ENCODE measurements at regions not wholly inside any gene's neighbourhood (a gene's known extent, or its start where the extent isn't known, plus 50 kb on each side); places are given as distances from the start of the nearest gene placed in this dataset.
"Not testable (repeated sequence)": the region's sequence is repeated elsewhere in the genome, so short reads cannot be mapped to it uniquely, and the experiment has no call there.

GRCh38 chr1:91148641-91149069, 126.8 kb upstream of the ZNF644 start:
- no peak for DNase-seq

GRCh38 chr1:91141858-91142257, 120.0 kb upstream of the ZNF644 start:
- DNase-seq: no peak

- no peak for DNase-seq
Measured at GRCh38 chr1:91138959-91139358, 117.1 kb upstream of the ZNF644 start.

GRCh38 chr1:91137173-91137852, 115.5 kb upstream of the ZNF644 start:
- no peak for DNase-seq

DNA sequence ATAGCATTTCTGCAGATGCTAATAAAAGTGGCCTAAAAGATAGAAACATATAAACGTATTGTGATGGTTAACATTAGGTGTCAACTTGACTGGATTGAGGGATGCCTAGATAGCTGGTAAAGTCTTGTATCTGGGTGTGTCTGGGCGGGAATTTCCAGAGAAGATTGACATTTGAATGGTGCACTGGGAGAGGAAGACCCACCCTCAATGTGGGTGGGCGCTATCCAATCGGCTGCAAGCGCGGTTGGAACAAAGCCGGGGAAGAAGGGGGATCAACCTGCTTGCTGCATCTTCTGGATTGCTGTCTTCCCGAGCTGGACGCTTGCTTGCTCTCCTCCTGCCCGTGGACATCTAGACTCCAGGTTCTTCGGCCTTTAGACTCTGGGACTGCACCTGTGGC, 114.0 kb upstream of the ZNF644 start:
- DNase-seq: no peak

- DNase-seq: no peak
Measured at GRCh38 chr1:91133248-91133647, 111.4 kb upstream of the ZNF644 start.

GRCh38 chr1:91130256-91130985, 108.6 kb upstream of the ZNF644 start:
- DNase-seq: no peak

DNA sequence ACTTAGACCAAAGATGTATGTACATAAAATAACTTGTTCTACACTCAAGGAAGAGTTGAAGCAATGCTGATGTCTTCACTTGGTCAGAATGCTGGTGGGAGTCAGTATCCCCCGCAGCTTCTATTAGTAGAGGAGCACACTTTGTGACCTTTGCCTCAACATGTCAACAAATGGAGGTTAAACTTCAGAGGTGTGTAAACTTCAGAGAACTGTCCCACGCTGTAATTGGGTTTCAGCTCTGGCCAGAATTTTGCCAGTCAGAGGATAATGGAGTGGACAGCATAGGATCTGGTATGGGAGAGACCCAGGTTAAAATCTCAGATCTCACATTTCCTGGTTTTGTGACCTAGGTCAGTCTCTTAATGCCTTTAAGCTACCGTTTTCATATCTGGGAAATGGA, 107.6 kb upstream of the ZNF644 start:
- DNase-seq: no peak

- no peak for DNase-seq
Measured at GRCh38 chr1:91129017-91129416, 107.2 kb upstream of the ZNF644 start.

DNA sequence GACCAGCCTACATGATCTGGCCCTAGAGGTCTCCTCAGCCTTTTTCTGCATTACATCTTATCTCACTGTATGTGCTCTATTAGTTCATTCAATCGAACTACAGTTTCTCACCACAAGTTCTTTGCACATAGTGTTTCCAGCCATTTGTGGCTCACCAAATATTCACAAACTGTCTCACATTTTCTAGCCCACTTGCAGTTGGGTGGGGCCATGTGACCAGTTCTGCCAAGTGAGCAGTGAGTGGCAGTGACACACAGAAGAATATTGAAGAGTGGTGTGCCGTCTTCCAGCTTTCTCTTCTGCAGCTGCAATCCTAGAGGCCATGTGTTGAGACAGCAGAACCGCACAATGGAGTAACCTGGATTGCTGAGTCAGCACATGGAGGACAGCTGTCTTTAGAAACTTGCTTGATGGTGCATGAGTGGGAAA, 103.2 kb upstream of the ZNF644 start:
- DNase-seq: no peak

DNA sequence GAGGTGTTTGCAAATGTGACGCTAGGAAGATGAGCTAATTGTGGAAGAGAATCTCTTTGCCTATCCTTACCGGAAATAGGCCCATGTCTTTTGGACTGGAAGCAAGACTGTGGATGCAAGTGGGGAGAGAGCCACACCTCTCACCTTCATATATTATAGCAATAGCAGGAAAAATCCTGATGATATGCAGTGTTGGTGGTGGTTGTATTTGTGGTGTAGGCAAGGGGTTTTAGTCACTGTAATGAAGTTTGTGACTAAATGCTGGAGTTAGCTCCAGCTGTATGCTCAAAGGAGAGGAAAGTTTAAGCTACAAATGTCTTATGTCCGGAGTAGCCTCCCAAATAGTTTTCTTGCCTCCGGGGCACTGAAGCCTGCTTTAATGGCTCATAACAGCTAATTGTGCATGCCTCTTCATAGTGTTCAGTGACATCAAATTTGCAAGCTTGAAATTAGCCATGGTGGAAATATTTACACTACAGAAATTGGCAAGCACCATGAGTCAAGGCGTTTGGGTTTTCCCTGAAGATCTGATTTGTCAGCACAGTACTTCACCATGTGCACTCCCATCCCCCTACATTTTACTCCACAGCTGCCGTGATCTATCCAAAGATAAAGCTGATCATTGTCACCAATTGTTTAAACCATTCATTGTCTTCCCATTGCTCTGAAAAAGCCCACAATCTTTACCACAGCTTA, 102.6 kb upstream of the ZNF644 start:
- DNase-seq: no peak

GRCh38 chr1:91123773-91124172, 101.9 kb upstream of the ZNF644 start:
- no peak for DNase-seq

DNA sequence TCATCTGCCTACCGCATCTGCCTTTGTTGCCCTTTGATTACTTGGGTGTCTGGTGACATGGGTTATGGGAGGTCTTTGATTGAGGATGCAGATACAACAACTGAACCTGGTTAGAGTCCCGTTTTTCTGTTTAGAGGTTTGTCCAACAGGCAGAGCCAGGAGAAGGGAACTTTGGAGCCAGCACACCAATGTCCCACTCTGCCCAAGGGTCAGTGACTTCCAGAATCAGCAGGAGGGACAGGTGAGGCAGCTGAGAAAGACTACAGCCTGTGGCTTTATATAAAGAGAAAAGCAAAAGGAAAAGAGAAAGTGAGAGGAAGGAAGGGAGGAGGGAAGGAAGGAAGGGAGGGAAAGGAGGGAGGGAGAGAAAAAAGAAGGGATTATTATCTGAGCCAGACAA, 101.5 kb upstream of the ZNF644 start:
- no peak for DNase-seq

DNA sequence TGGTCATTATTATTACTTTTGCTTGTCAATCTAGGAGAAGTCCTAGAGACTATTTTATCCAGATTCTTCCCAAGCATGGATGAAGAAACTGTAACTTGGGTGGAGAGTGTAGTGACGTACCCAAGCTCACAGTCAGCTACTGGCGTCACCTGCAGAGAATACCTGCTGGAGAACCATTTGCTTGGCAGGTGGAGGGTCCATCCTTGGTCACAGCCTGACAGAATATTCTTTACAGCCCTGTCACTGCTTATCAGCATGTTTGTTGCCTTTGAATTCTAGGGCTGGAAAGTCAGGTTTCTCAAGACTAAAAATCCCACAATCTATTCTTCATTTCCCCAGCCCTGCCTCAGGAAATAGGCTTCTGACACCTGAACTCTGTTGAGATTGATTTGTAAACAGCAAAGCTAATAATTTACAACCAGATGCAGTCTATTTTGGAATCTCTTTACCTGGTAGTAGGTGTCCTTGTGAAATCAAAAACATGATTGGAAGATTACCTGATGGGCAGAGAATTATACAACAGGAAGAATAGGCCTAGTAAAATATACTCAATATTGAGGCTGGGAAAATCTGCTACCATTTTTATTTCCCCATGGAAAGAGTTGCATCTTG, 100.4 kb upstream of the ZNF644 start:
- DNase-seq: no peak

- DNase-seq: no peak
Measured at GRCh38 chr1:91121366-91121765, 99.5 kb upstream of the ZNF644 start.

- DNase-seq: no peak
Measured at GRCh38 chr1:91120936-91121335, 99.1 kb upstream of the ZNF644 start.

- DNase-seq: no peak
Measured at GRCh38 chr1:91120421-91120820, 98.6 kb upstream of the ZNF644 start.

DNA sequence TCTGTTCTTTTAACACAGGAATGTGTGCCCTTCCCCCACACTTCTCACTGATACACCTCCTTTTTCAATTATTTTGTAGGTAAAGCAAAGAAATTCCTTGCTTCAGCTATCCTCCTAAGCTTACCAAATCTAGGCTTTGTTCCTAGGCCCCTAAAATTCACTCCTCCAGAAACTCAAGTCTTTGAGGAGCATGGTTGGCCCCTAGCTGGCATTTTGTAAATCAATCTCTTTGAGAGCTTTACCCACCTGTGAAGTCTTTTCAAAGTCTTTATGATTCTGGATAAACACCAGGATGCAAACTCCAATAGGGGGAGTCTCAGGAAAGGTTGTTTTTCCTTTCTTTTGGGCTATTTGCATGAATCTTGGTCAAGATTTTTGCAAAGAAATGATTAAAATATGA, 82.9 kb upstream of the ZNF644 start:
- DNase-seq: no peak

- DNase-seq: no peak
Measured at GRCh38 chr1:91101328-91101727, 79.5 kb upstream of the ZNF644 start.

DNA sequence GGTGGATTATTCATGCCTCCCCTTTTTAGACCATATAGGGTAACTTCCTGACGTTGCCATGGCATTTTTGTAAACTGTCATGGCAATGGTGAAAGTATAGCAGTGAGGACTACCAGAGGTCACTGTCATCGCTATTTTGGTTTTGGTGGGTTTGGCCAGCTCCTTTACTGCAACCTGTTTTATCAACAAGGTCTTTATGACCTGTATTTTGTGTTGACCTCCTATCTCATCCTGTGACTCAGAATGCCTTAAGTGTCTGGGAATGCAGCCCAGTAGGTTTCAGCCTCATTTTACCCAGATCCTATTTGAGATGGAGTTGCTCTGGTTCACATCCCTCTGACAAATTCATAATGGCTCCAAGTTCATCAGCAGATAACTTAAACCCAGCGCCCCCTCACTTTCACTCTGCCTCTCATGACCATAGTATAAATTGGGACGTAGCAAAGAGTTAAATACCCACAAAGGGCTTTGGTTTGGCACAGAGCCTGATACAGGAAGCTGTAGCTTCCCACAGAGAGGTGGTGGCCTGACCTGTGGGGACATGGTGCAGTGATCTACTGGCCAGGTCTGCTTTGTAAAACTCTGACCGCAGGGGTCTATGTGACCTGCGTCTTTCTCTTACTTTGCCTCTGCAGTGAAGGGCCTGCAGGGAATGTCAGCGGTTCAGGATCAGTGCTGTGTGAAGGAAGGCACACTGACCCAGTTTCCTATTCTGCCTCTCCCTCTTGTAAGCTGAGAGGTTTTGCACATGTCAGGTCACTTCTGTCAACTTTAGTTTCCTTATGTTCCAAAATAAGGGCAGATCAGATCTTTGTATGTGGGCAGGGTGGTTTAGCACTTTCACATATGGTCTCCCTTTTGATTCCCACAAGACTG, 78.1 kb upstream of the ZNF644 start:
- DNase-seq: no peak

- DNase-seq: no peak
Measured at GRCh38 chr1:91098299-91098906, 76.6 kb upstream of the ZNF644 start.

DNA sequence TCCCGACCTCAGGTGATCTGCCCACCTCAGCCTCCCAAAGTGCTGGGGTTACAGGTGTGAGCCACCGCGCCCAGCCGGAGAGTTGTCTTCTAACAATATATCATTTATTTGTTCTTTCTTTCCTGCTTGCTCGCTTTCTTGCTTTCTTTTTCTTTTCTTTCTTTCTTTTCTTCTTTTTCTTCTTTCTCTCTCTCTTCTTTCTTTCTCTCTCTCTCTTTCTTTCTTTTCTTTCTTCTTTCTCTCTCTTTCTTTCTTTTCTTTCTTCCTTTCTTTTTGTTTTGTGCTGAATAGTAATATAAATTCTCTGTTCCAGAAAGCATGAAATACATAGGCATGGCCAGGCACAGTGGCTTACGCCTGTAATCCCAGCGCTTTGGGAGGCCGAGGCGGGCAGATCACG, 73.5 kb upstream of the ZNF644 start:
- not testable (repeated sequence) for DNase-seq

All from CD4-positive, alpha-beta T cell treated with Interleukin-15 for 1 hour (primary cell).